ENCODE measurements at regions not wholly inside any gene's neighbourhood (a gene's known extent, or its start where the extent isn't known, plus 50 kb on each side); places are given as distances from the start of the nearest gene placed in this dataset.

- TF ChIP-seq CHD2 (IDR thresholded peaks at IDR 0.05; ENCODE audit: low read depth, low read length) (no peak), ZHX1 (CRISPR knock-in tag; IDR thresholded peaks at IDR 0.05; ENCODE audit: low read depth) (no peak), ZNF850 (CRISPR knock-in tag; conservative IDR thresholded peaks at IDR 0.05) (no peak), TEAD3 (CRISPR knock-in tag; optimal IDR thresholded peaks at IDR 0.05; ENCODE audit: borderline replicate concordance) (peak; percentile 35), KLF6 (CRISPR knock-in tag; IDR thresholded peaks at IDR 0.05) (no peak), ZNF235 (CRISPR knock-in tag; IDR thresholded peaks at IDR 0.05; ENCODE audit: borderline replicate concordance) (no peak), ZNF574 (CRISPR knock-in tag; IDR thresholded peaks at IDR 0.05) (no peak), ZMAT3 (CRISPR knock-in tag; conservative IDR thresholded peaks at IDR 0.05) (no peak), ARID3A (IDR thresholded peaks at IDR 0.05; ENCODE audit: low read depth, low read length) (peak; percentile 98), CEBPB (IDR thresholded peaks at IDR 0.05; ENCODE audit: borderline replicate concordance, low read depth, low read length) (peak; percentile 99), ZNF704 (CRISPR knock-in tag; IDR thresholded peaks at IDR 0.05; ENCODE audit: borderline replicate concordance) (no peak), ELF4 (CRISPR knock-in tag; IDR thresholded peaks at IDR 0.05; ENCODE audit: borderline replicate concordance) (no peak), SAP130 (CRISPR knock-in tag; IDR thresholded peaks at IDR 0.05; ENCODE audit: low read depth) (peak; percentile 28), SP4 (CRISPR knock-in tag; IDR thresholded peaks at IDR 0.05) (no peak), MYNN (CRISPR knock-in tag; IDR thresholded peaks at IDR 0.05; ENCODE audit: low read depth) (no peak; the same call in 1 of the 2 replicates), ARID2 (CRISPR knock-in tag; IDR thresholded peaks at IDR 0.05; ENCODE audit: borderline replicate concordance) (0 out of 2 replicates have a peak, but pooled peaks have one; percentile 20), ZNF501 (CRISPR knock-in tag; IDR thresholded peaks at IDR 0.05) (peak; percentile 63), ZNF703 (CRISPR knock-in tag; IDR thresholded peaks at IDR 0.05; ENCODE audit: borderline replicate concordance) (no peak), HOMEZ (CRISPR knock-in tag; IDR thresholded peaks at IDR 0.05; ENCODE audit: low read depth) (peak; percentile 53; the same call in 1 of the 2 replicates)
Measured at GRCh38 chr14:34368115-34368970, 93.7 kb downstream of the SPTSSA start (continued).

Measured in HepG2 (cell line).